Aorta (tissue), 5 donors: ENCODE measurements at regions not wholly inside any gene's neighbourhood (a gene's known extent, or its start where the extent isn't known, plus 50 kb on each side); places are given as distances from the start of the nearest gene placed in this dataset.
"Not testable (repeated sequence)": the region's sequence is repeated elsewhere in the genome, so short reads cannot be mapped to it uniquely, and the experiment has no call there.

Source experiments
- ATAC-seq: fragments of 200-7000 bp; cut with Tn5 transposase; one replicate; pipeline ENCODE4 v1.9.1; 2022; ENCODE audit warnings: moderate library complexity; ENCODE audit not compliant: low FRiP score
- DNase-seq, 2 donors: peaks; one replicate each; pipeline ENCODE4 v3.0.0-alpha.2; 2020
- H3K27ac ChIP-seq, 2 donors: one replicate each; pipeline ENCODE4 v1.5.1; 2013; ENCODE audit warnings: low read length in 2 of 2, mild to moderate bottlenecking in 2 of 2, moderate library complexity in 2 of 2, control low read depth in 1 of 2, inconsistent platforms in 1 of 2, low read depth in 1 of 2
- H3K27me3 ChIP-seq, 2 donors: one replicate each; pipeline ENCODE4 v1.6.1; 2013; ENCODE audit warnings: control low read depth in 1 of 2, low read length in 1 of 2, mild to moderate bottlenecking in 1 of 2, moderate library complexity in 1 of 2; ENCODE audit not compliant: insufficient read depth in 2 of 2, control insufficient read depth in 1 of 2
- H3K36me3 ChIP-seq, 2 donors: one replicate each; pipeline ENCODE4 v1.6.1; 2013; ENCODE audit warnings: control low read depth in 1 of 2, low read length in 1 of 2, mild to moderate bottlenecking in 1 of 2; ENCODE audit not compliant: insufficient read depth in 2 of 2, control insufficient read depth in 1 of 2
- H3K4me1 ChIP-seq, 2 donors: one replicate each; pipeline ENCODE4 v1.6.1; 2013; ENCODE audit warnings: low read length in 2 of 2, control low read depth in 1 of 2, mild to moderate bottlenecking in 1 of 2, moderate library complexity in 1 of 2; ENCODE audit not compliant: insufficient read depth in 2 of 2, control insufficient read depth in 1 of 2
- H3K4me3 ChIP-seq, 2 donors: one replicate each; pipeline ENCODE4 v1.5.1; 2013; ENCODE audit warnings: low read length in 2 of 2, control low read depth in 1 of 2, mild to moderate bottlenecking in 1 of 2
- H3K9me3 ChIP-seq: one replicate; pipeline ENCODE4 v1.6.1; 2013; ENCODE audit warnings: mild to moderate bottlenecking, low read length; ENCODE audit not compliant: control insufficient read depth
- whole genome bisulfite sequencing, 2 donors: extraction: QIAGEN DNeasy Blood & Tissue Kit; methylation state at CpG; one replicate each; pipeline ENCODE4 v1.1.7; 2013; 5-methylcytosine and 5-hydroxymethylcytosine counted together
- intact Hi-C, 2 donors: fragments of 100-400 bp; cut with DNase I; formaldehyde crosslinking; loops; one replicate each; pipeline versions ENCODE4 v1.14.2 to v1.15.0; 2022
- donor health status: healthy with polysubstance abuse.
- donor health status: Bipolar disorder and iron deficiency.
- donor health status: DM: no; HTN: no; CAD: no.
- donor health status: DM: no; HTN: no; CAD: no.
- donor health status: DM: yes; HTN: yes; CAD: no.

GRCh38 chr2:190584980-190585661 is 50.6 kb upstream of the NEMP2 start:
- no peaks in the 10 kb centered on the region for H3K36me3 ChIP-seq
- WGBS, 2 donors, result 11 to 14% methylated on average over 2 of the region's 2 CpGs
- ATAC-seq, result peak; percentile 29

GRCh38 chr2:190587106-190587505 is 52.6 kb upstream of the NEMP2 start:
- no peaks in the 10 kb centered on the region for H3K27me3 ChIP-seq
- DNase-seq (no peak), ATAC-seq (no peak)
- 93% methylated on average over 4 of the region's 4 CpGs for WGBS, 2 donors
- intact Hi-C loops, result no loop called here
- no peaks in the 10 kb centered on the region for H3K9me3 ChIP-seq
- H3K36me3 ChIP-seq, result no peaks in the 10 kb centered on the region
- no peak overlapping the region for H3K27ac ChIP-seq
- no peaks in the 10 kb centered on the region for H3K4me1 ChIP-seq
- H3K4me3 ChIP-seq, result no peak overlapping the region

More at GRCh38 chr2:190584980-190585661, 50.6 kb upstream of the NEMP2 start:
- DNase-seq, result no peak
- no peak overlapping the region for H3K4me3 ChIP-seq
- H3K9me3 ChIP-seq, result no peaks in the 10 kb centered on the region
- H3K4me1 ChIP-seq, result no peaks in the 10 kb centered on the region
- no peak overlapping the region for H3K27ac ChIP-seq
- H3K27me3 ChIP-seq, result no peaks in the 10 kb centered on the region
- intact Hi-C loops, result no loop called here

- 95 to 100% methylated on average over 1 of the region's 1 CpG for WGBS, 2 donors
- no peak for ATAC-seq
Observed at GRCh38 chr2:190589008-190589407, 54.5 kb upstream of the NEMP2 start.

DNA sequence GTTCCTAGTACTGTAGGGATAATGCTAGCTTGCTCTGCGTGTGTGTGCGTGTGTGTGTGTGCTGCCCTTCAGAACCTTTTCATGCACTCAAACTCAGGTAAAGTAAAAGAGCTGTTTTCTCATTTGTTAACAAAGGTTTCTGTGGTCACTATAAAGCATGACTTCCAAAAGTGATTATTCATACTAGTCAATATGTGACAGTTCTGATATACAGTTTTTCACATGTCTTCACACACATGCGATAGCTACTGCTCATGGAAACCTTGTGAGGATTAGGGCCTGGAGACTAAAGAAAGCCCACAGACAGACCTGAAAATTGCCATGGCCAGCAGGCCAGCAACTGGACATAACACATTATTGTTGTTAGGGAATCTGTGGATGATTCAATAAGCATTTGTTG is 56.9 kb upstream of the NEMP2 start:
- Histone ChIP-seq H3K27ac (no peak overlapping the region), H3K4me1 (no peaks in the 10 kb centered on the region), H3K27me3 (no peaks in the 10 kb centered on the region), H3K4me3 (no peak overlapping the region), H3K9me3 (no peaks in the 10 kb centered on the region), H3K36me3 (no peaks in the 10 kb centered on the region)
- DNase-seq (no peak), ATAC-seq (no peak)
- WGBS, 2 donors, result 95 to 98% methylated on average over 3 of the region's 3 CpGs
- intact Hi-C loops, result no loop called here

More at GRCh38 chr2:190589008-190589407, 54.5 kb upstream of the NEMP2 start:
- intact Hi-C loops, result no loop called here
- H3K36me3 ChIP-seq, result no peaks in the 10 kb centered on the region
- no peaks in the 10 kb centered on the region for H3K9me3 ChIP-seq
- no peak overlapping the region for H3K27ac ChIP-seq
- H3K4me3 ChIP-seq, result no peak overlapping the region
- no peak for DNase-seq
- H3K27me3 ChIP-seq, result no peaks in the 10 kb centered on the region
- no peaks in the 10 kb centered on the region for H3K4me1 ChIP-seq

GRCh38 chr2:190592831-190593230 is 56.1 kb upstream of the NAB1 start:
- Histone ChIP-seq H3K27ac (no peak overlapping the region), H3K4me1 (peaks cover 2 to 4% of the 10 kb centered on the region in 2 donors), H3K9me3 (no peaks in the 10 kb centered on the region), H3K4me3 (no peak overlapping the region), H3K27me3 (no peaks in the 10 kb centered on the region), H3K36me3 (no peaks in the 10 kb centered on the region)
- ATAC-seq, result no peak
- WGBS, 2 donors, result 87 to 98% methylated on average over 3 of the region's 3 CpGs
- intact Hi-C loops, result no loop called here
- no peak for DNase-seq

DNA sequence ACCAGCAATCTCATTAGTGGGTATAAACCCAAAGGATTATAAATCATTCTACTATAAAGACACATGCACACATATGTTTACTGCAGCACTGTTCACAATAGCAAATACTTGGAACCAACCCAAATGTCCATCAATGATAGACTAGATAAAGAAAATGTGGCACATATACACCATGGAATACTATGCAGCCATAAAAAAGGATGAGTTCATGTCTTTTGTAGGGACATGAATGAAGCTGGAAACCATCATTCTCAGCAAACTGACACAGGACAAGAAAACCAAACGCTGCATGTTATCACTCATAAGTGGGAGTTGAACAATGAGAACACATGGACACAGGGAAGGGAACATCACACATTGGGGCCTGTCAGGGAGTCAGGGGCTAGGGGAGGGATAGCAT is 53.0 kb upstream of the NAB1 start:
- 98 to 100% methylated on average over 1 of the region's 1 CpG for WGBS, 2 donors
- H3K27ac ChIP-seq, H3K9me3 ChIP-seq, intact Hi-C loops, H3K4me1 ChIP-seq, ATAC-seq, H3K36me3 ChIP-seq, H3K4me3 ChIP-seq, H3K27me3 ChIP-seq, DNase-seq: not testable (repeated sequence)

- ATAC-seq (no peak), DNase-seq (peak in 1 of 2 donors; percentile 46)
- Histone ChIP-seq H3K9me3 (no peaks in the 10 kb centered on the region), H3K4me1 (peaks cover 2 to 4% of the 10 kb centered on the region in 2 donors), H3K4me3 (no peak overlapping the region), H3K36me3 (no peaks in the 10 kb centered on the region), H3K27ac (no peak overlapping the region), H3K27me3 (no peaks in the 10 kb centered on the region)
- WGBS, 2 donors, result 23 to 36% methylated on average over 4 of the region's 4 CpGs
- intact Hi-C loops, result no loop called here
Observed at GRCh38 chr2:190596993-190597392, 51.9 kb upstream of the NAB1 start.

DNA sequence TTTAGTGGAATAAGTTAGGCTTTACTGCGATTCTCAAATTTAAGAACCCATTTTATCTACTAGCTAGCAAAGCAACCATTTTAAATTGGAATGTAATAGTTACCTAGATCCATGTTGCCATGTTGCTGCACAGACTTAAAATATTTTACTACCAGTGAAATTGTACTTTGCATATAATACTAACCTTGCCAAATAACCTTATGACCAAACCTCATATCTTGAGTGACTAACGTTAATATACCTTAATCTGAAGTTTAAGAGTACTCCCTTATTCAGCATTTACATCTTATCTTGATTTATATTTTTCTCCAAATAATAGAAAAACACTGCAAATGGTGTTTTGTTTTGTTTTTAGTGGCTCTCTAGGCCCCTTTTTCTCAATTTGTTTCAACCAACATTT is 50.3 kb upstream of the NAB1 start:
- Histone ChIP-seq H3K27ac (no peak overlapping the region), H3K36me3 (no peaks in the 10 kb centered on the region), H3K9me3 (no peaks in the 10 kb centered on the region), H3K4me3 (no peak overlapping the region), H3K27me3 (no peaks in the 10 kb centered on the region), H3K4me1 (peaks cover 2 to 4% of the 10 kb centered on the region in 2 donors)
- DNase-seq, result no peak
- intact Hi-C loops, result no loop called here
- 8 to 19% methylated on average over 2 of the region's 2 CpGs for WGBS, 2 donors
- ATAC-seq, result no peak

DNA sequence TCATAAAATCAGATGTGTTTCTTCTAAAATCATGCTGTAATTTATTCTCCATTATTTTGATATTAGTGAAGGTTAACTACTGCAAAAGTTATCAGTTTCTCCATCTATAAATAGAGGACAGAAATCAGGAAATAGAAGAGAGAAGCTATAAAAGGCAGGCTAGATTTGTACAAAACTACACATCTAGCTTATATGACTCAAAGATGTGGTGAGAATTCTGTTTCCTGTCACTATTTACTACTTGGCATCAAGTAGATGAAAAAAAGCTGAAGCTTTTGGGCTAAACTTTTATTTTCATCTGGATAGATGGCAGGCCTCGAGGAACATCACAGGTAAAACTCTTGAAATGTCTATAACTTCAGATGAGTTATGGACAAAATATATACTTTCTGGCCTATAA is 49.8 kb upstream of the NAB1 start:
- Histone ChIP-seq H3K9me3 (no peaks in the 10 kb centered on the region), H3K4me3 (no peak overlapping the region), H3K27me3 (no peaks in the 10 kb centered on the region), H3K27ac (no peak overlapping the region), H3K4me1 (peaks cover 2 to 4% of the 10 kb centered on the region in 2 donors), H3K36me3 (no peaks in the 10 kb centered on the region)
- ATAC-seq (no peak), DNase-seq (no peak)
- intact Hi-C loops, result no loop called here
- 44 to 61% methylated on average over 1 of the region's 1 CpG for WGBS, 2 donors
